HG03175 (cell line): ENCODE measurements at regions not wholly inside any gene's neighbourhood (a gene's known extent, or its start where the extent isn't known, plus 50 kb on each side); places are given as distances from the start of the nearest gene placed in this dataset.

ENCODE experiments used
- ATAC-seq: cut with Tn5 transposase; IDR thresholded peaks from one replicate; pipeline ENCODE4 v1.9.1; 2021; ENCODE audit warnings: mild to moderate bottlenecking, moderate library complexity; ENCODE audit not compliant: unreplicated experiment

GRCh38 chr17:79405823-79406222 is 205.0 kb downstream of the RBFOX3 start:
- ATAC-seq, result no peak

- ATAC-seq, result no peak
These were observed 206.5 kb downstream of the RBFOX3 start for GRCh38 chr17:79404136-79404911.

- no peak for ATAC-seq
These were observed 208.9 kb downstream of the RBFOX3 start for GRCh38 chr17:79401704-79402674.

- ATAC-seq, result peak; percentile 69
These were observed 209.7 kb downstream of the RBFOX3 start for GRCh38 chr17:79400989-79401703.

- ATAC-seq, result no peak
These were observed 211.2 kb downstream of the RBFOX3 start for GRCh38 chr17:79399610-79400144.

- ATAC-seq, result no peak
These were observed 212.4 kb downstream of the RBFOX3 start for GRCh38 chr17:79398441-79398840.

- no peak for ATAC-seq
These were observed 214.2 kb downstream of the RBFOX3 start for GRCh38 chr17:79396696-79397095.

GRCh38 chr17:79395545-79395944 is 215.3 kb downstream of the RBFOX3 start:
- no peak for ATAC-seq

- no peak for ATAC-seq
These were observed 215.8 kb downstream of the RBFOX3 start for GRCh38 chr17:79395066-79395465.

- no peak for ATAC-seq
These were observed 217.3 kb downstream of the RBFOX3 start for GRCh38 chr17:79393358-79394052.

- ATAC-seq, result no peak
These were observed 218.3 kb downstream of the RBFOX3 start for GRCh38 chr17:79392598-79392997.

- ATAC-seq, result no peak
These were observed 219.2 kb downstream of the RBFOX3 start for GRCh38 chr17:79391376-79392233.

GRCh38 chr17:79389896-79390295 is 221.0 kb downstream of the RBFOX3 start:
- no peak for ATAC-seq

GRCh38 chr17:79388556-79389295 is 222.1 kb downstream of the RBFOX3 start:
- no peak for ATAC-seq

GRCh38 chr17:79387783-79388182 is 223.1 kb downstream of the RBFOX3 start:
- ATAC-seq, result no peak

GRCh38 chr17:79385962-79386563 is 224.8 kb downstream of the RBFOX3 start:
- ATAC-seq, result no peak

GRCh38 chr17:79382313-79382712 is 228.5 kb downstream of the RBFOX3 start:
- ATAC-seq, result no peak

GRCh38 chr17:79379700-79380445 is 231.0 kb downstream of the RBFOX3 start:
- ATAC-seq, result no peak
